IgD-negative memory B cell (primary cell): ENCODE measurements at regions not wholly inside any gene's neighbourhood (a gene's known extent, or its start where the extent isn't known, plus 50 kb on each side); places are given as distances from the start of the nearest gene placed in this dataset.
A peak's percentile ranks its signal among the peaks of the same experiment; 100 is the strongest.

Experiments
- H3K27ac Mint-ChIP-seq, 3 donors: one replicate each; pipeline ENCODE4 v1.8.0; 2020 to 2022; ENCODE audit warnings: mild to moderate bottlenecking in 3 of 3, mixed read lengths in 3 of 3, moderate library complexity in 1 of 3
- H3K27me3 Mint-ChIP-seq: one replicate; pipeline ENCODE4 v1.8.0; 2021; ENCODE audit warnings: mixed read lengths
- H3K36me3 Mint-ChIP-seq: one replicate; pipeline ENCODE4 v1.8.0; 2020; ENCODE audit warnings: mild to moderate bottlenecking, mixed read lengths
- H3K4me1 Mint-ChIP-seq, 3 donors: one replicate each; pipeline ENCODE4 v1.8.0; 2020 to 2022; ENCODE audit warnings: mixed read lengths in 3 of 3, mild to moderate bottlenecking in 1 of 3
- H3K4me3 Mint-ChIP-seq, 4 donors: one replicate each; pipeline ENCODE4 v1.8.0; 2020 to 2022; ENCODE audit warnings: mild to moderate bottlenecking in 4 of 4, mixed read lengths in 4 of 4, moderate library complexity in 3 of 4
- H3K9me3 Mint-ChIP-seq, 3 donors: one replicate each; pipeline ENCODE4 v1.8.0; 2020 to 2021; ENCODE audit warnings: mixed read lengths in 3 of 3, mild to moderate bottlenecking in 1 of 3

GRCh38 chr20:57860576-57860975, 150.8 kb upstream of the PMEPA1 start:
- no peak overlapping the region for H3K4me3 Mint-ChIP-seq
- peaks cover 8% of the 10 kb centered on the region for H3K27me3 Mint-ChIP-seq
- H3K9me3 Mint-ChIP-seq = peaks cover 0 to 3% (median 0%) of the 10 kb centered on the region in 3 donors
- no peak overlapping the region for H3K27ac Mint-ChIP-seq
- H3K4me1 Mint-ChIP-seq = peaks cover 0 to 2% (median 0%) of the 10 kb centered on the region in 3 donors
- H3K36me3 Mint-ChIP-seq = no peaks in the 10 kb centered on the region

GRCh38 chr20:57857969-57858368, 148.2 kb upstream of the PMEPA1 start:
- peaks cover 0 to 2% (median 0%) of the 10 kb centered on the region in 3 donors for H3K4me1 Mint-ChIP-seq
- no peaks in the 10 kb centered on the region for H3K36me3 Mint-ChIP-seq
- H3K4me3 Mint-ChIP-seq = no peak overlapping the region
- H3K27me3 Mint-ChIP-seq = peaks cover 8% of the 10 kb centered on the region
- no peak overlapping the region for H3K27ac Mint-ChIP-seq
- H3K9me3 Mint-ChIP-seq = peaks cover 0 to 3% (median 0%) of the 10 kb centered on the region in 3 donors

DNA sequence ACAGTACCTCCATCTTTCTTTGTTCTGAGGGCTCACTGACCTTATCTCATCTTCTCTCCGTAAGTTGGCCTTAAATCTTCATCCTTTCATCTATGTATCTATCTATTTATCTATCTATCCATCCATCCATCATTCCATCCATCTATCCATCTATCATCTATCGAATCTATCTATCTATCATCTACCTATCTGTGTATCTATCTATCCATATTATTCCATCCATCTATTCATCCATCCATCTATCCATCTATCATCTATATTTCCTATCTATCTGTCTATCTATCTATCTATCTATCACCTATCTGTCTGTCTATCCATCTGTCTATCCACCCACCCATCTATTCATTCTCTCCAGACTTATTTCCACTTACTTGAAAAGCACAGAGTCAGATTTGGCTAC, 147.3 kb upstream of the PMEPA1 start:
- Mint-ChIP-seq H3K27ac (no peak overlapping the region), H3K9me3 (peaks cover 0 to 3% (median 0%) of the 10 kb centered on the region in 3 donors), H3K36me3 (no peaks in the 10 kb centered on the region), H3K4me3 (no peak overlapping the region), H3K27me3 (peaks cover 8% of the 10 kb centered on the region), H3K4me1 (peaks cover 0 to 2% (median 0%) of the 10 kb centered on the region in 3 donors)

DNA sequence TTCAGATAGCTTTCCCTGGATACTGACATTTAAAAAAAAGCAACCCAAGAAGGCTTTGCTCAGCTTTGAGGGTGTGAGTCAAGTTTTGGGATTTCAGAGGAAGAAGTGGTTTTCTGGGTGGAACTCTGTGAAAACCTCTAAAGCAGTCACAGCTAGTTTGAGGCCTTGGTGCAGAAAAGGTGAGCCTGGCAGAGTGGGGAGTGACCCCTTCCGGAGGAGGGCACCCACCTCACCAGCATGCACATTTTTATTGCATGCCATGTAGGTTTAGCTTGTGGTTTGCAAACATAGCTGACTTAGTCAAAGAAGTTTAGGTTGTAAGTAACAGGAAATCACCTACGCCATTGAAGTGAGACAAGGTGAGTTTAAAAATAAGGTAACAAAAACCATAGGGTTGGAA, 146.8 kb upstream of the PMEPA1 start:
- no peak overlapping the region for H3K27ac Mint-ChIP-seq
- H3K9me3 Mint-ChIP-seq = peaks cover 0 to 2% (median 0%) of the 10 kb centered on the region in 3 donors
- H3K4me1 Mint-ChIP-seq = peaks cover 0 to 2% (median 0%) of the 10 kb centered on the region in 3 donors
- H3K4me3 Mint-ChIP-seq = no peak overlapping the region
- H3K27me3 Mint-ChIP-seq = peaks cover 8% of the 10 kb centered on the region
- no peaks in the 10 kb centered on the region for H3K36me3 Mint-ChIP-seq

DNA sequence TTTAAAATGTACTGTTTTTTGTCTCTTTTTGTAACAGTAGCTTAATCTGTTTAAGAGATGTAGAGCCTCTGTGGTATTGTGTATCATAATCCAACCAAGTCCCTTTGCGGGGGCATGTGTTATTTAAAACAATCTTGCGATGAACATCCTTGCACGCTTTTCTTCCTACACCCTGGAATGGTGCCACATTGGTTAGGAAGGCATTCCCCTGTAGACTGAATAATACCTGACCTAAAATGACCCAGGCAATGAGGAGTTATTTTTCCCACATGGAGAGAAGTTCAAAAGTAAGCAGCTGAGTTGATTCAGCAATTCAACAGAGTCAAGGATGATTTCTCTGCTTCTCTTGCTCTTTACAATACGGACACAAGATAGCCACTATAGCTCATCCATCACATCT, 142.0 kb upstream of the PMEPA1 start:
- no peak overlapping the region for H3K27ac Mint-ChIP-seq
- peaks cover 15% of the 10 kb centered on the region for H3K27me3 Mint-ChIP-seq
- no peaks in the 10 kb centered on the region for H3K9me3 Mint-ChIP-seq
- no peak overlapping the region for H3K4me3 Mint-ChIP-seq
- no peaks in the 10 kb centered on the region for H3K36me3 Mint-ChIP-seq
- no peaks in the 10 kb centered on the region for H3K4me1 Mint-ChIP-seq

- H3K9me3 Mint-ChIP-seq = no peaks in the 10 kb centered on the region
- H3K4me1 Mint-ChIP-seq = no peaks in the 10 kb centered on the region
- H3K27me3 Mint-ChIP-seq = peaks cover 15% of the 10 kb centered on the region
- no peak overlapping the region for H3K27ac Mint-ChIP-seq
- H3K36me3 Mint-ChIP-seq = no peaks in the 10 kb centered on the region
- no peak overlapping the region for H3K4me3 Mint-ChIP-seq
These were observed 141.3 kb upstream of the PMEPA1 start for GRCh38 chr20:57851025-57851682.

GRCh38 chr20:57849521-57850215, 139.9 kb upstream of the PMEPA1 start:
- Mint-ChIP-seq H3K36me3 (no peaks in the 10 kb centered on the region), H3K4me1 (no peaks in the 10 kb centered on the region), H3K27ac (no peak overlapping the region), H3K4me3 (no peak overlapping the region), H3K9me3 (no peaks in the 10 kb centered on the region), H3K27me3 (peaks cover 15% of the 10 kb centered on the region)

DNA sequence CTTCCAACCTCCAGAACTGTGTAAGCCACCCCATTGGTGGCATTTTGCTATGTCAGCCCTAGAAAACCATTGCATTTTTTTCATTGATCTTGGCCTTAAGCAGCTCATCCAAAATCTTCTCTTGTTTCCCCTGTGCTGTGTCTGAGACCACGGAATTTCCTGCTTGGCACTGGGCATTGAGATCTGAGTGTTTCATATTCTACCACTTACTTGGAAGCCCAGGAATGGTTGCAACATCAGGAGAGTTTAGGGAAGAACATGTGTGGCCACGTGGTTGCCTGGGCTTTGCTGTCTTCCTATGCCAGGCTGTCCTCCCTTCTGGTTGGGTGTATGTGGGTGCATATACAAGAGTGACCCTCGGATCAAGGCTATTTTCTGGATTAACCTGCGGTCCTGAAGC, 139.3 kb upstream of the PMEPA1 start:
- Mint-ChIP-seq H3K4me3 (no peak overlapping the region), H3K27ac (no peak overlapping the region), H3K4me1 (no peaks in the 10 kb centered on the region), H3K36me3 (no peaks in the 10 kb centered on the region), H3K9me3 (no peaks in the 10 kb centered on the region), H3K27me3 (peaks cover 13% of the 10 kb centered on the region)

DNA sequence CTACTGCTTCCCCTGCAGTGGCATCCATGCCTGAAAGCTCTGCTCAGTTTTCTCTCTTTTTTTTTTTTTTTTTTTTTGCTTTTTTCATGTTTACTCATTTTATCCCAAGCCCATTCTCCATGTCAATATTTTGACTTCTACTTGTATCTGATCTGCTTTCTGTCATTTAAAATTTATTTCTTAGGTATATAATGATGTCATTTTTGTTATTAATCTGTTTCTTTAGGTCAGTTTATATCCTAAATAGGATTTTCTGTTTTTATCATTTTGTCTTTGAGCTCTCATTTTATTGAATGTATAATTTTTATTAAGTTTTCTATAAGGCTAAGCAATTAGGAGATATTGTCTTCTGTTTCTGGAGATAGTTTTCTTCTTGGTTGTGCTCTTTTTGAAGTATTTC, 138.5 kb upstream of the PMEPA1 start:
- Mint-ChIP-seq H3K9me3 (no peaks in the 10 kb centered on the region), H3K27me3 (peaks cover 13% of the 10 kb centered on the region), H3K36me3 (no peaks in the 10 kb centered on the region), H3K4me1 (no peaks in the 10 kb centered on the region), H3K4me3 (no peak overlapping the region), H3K27ac (no peak overlapping the region)

- no peaks in the 10 kb centered on the region for H3K9me3 Mint-ChIP-seq
- no peaks in the 10 kb centered on the region for H3K36me3 Mint-ChIP-seq
- no peak overlapping the region for H3K4me3 Mint-ChIP-seq
- no peak overlapping the region for H3K27ac Mint-ChIP-seq
- peaks cover 13% of the 10 kb centered on the region for H3K27me3 Mint-ChIP-seq
- H3K4me1 Mint-ChIP-seq = no peaks in the 10 kb centered on the region
These were observed 137.3 kb upstream of the PMEPA1 start for GRCh38 chr20:57847104-57847503.

- Mint-ChIP-seq H3K9me3 (no peaks in the 10 kb centered on the region), H3K27me3 (peaks cover 7% of the 10 kb centered on the region), H3K36me3 (no peaks in the 10 kb centered on the region), H3K27ac (no peak overlapping the region), H3K4me1 (no peaks in the 10 kb centered on the region), H3K4me3 (peak overlapping the region in 1 of 4 donors; percentile 74)
These were observed 135.1 kb upstream of the PMEPA1 start for GRCh38 chr20:57844626-57845596.

DNA sequence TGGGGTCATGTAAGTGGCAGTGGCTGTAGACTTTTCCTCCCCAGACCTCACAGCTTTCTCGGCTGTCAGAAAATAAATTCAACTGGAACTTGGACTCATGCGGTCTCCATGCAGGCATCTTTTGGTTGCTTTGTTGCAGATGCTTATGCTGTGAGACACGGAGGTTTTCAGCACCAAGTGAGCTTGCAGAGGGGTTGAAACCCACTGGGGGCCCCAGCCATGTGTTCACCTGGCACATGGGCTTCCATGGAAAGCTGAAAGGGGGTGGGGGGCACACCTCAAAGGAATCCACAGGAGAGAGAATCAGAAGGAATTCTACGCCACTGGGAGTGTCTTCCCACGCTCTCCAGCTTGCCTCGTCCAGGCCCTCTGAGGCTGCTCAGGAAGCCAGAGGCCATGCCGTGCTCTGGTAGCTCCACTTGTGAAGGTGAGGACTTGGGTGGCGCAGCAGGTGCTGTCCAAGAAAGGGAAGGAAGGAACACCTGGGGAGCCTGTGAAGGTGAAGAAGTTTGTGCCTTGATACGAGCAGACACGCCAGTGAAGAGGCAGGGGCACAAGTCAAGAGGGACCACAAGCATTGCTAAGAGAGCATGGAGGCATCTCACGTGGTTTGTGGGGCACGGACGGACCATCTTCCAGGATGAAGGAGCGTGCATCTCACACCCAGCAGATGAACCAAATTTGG, 134.3 kb upstream of the PMEPA1 start:
- H3K36me3 Mint-ChIP-seq = no peaks in the 10 kb centered on the region
- H3K9me3 Mint-ChIP-seq = no peaks in the 10 kb centered on the region
- peaks cover 7% of the 10 kb centered on the region for H3K27me3 Mint-ChIP-seq
- peak overlapping the region in 1 of 4 donors; percentile 30 for H3K4me3 Mint-ChIP-seq
- H3K27ac Mint-ChIP-seq = no peak overlapping the region
- H3K4me1 Mint-ChIP-seq = no peaks in the 10 kb centered on the region

- no peaks in the 10 kb centered on the region for H3K9me3 Mint-ChIP-seq
- no peaks in the 10 kb centered on the region for H3K4me1 Mint-ChIP-seq
- H3K27me3 Mint-ChIP-seq = peaks cover 4% of the 10 kb centered on the region
- no peak overlapping the region for H3K4me3 Mint-ChIP-seq
- H3K27ac Mint-ChIP-seq = no peak overlapping the region
- H3K36me3 Mint-ChIP-seq = no peaks in the 10 kb centered on the region
These were observed 132.9 kb upstream of the PMEPA1 start for GRCh38 chr20:57842720-57843119.

DNA sequence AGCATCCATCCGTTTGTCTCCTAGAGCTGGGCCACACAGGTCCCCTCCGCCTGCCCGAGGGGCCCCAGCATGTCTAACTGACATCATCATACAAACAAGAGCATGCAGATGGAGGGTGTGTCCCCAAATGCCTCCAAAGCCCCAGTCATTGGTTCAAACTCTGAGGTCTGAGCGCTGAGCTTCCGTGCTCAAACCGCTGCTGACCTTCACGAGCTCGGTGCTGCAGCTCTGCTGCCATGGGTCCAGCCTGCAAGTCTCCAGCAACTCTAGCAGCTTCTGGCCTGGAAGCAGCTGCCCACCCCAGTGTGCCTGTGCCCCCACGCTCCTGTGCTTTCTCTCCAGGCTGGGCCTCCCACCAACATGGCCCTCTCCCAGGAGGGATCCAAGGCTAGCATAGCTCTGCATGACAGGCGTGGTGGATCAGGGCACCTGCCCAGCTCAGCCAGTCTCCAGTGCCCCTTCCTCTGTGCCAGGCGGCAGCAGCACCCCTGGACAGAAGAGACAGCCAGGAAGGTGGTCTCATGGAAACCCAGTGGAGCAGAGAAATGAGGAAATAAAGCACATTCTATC, 131.6 kb upstream of the PMEPA1 start:
- no peak overlapping the region for H3K4me3 Mint-ChIP-seq
- H3K9me3 Mint-ChIP-seq = no peaks in the 10 kb centered on the region
- H3K4me1 Mint-ChIP-seq = no peaks in the 10 kb centered on the region
- H3K27me3 Mint-ChIP-seq = peaks cover 1% of the 10 kb centered on the region
- H3K27ac Mint-ChIP-seq = no peak overlapping the region
- no peaks in the 10 kb centered on the region for H3K36me3 Mint-ChIP-seq
